HG02970 (cell line): ENCODE measurements at regions not wholly inside any gene's neighbourhood (a gene's known extent, or its start where the extent isn't known, plus 50 kb on each side); places are given as distances from the start of the nearest gene placed in this dataset.

Source experiments
- ATAC-seq: cut with Tn5 transposase; IDR thresholded peaks from one replicate; pipeline ENCODE4 v1.9.1; 2021; ENCODE audit warnings: mild to moderate bottlenecking, moderate library complexity, moderate number of reproducible peaks; ENCODE audit not compliant: unreplicated experiment, low FRiP score

- ATAC-seq, result no peak
Observed at GRCh38 chr5:40306869-40307487, 372.7 kb upstream of the PTGER4 start.

GRCh38 chr5:40292006-40292405, 387.7 kb upstream of the PTGER4 start:
- no peak for ATAC-seq

- no peak for ATAC-seq
Observed at GRCh38 chr5:40291338-40291737, 388.4 kb upstream of the PTGER4 start.

GRCh38 chr5:40288800-40289485, 390.8 kb upstream of the PTGER4 start:
- no peak for ATAC-seq

- no peak for ATAC-seq
Observed at GRCh38 chr5:40284863-40285262, 394.9 kb upstream of the PTGER4 start.

GRCh38 chr5:40278881-40279280, 400.8 kb upstream of the PTGER4 start:
- ATAC-seq, result no peak

- no peak for ATAC-seq
Observed at GRCh38 chr5:40277161-40277906, 402.4 kb upstream of the PTGER4 start.

GRCh38 chr5:40276426-40277102, 403.2 kb upstream of the PTGER4 start:
- ATAC-seq, result no peak

- ATAC-seq, result no peak
Observed at GRCh38 chr5:40274568-40274967, 405.1 kb upstream of the PTGER4 start.

- ATAC-seq, result no peak
Observed at GRCh38 chr5:40273936-40274335, 405.8 kb upstream of the PTGER4 start.

GRCh38 chr5:40271476-40271875, 408.2 kb upstream of the PTGER4 start:
- no peak for ATAC-seq

- ATAC-seq, result no peak
Observed at GRCh38 chr5:40270274-40270845, 409.4 kb upstream of the PTGER4 start.

GRCh38 chr5:40268088-40268487, 411.6 kb upstream of the PTGER4 start:
- no peak for ATAC-seq

GRCh38 chr5:40266952-40267351, 412.8 kb upstream of the PTGER4 start:
- no peak for ATAC-seq

- ATAC-seq, result no peak
Observed at GRCh38 chr5:40261984-40262383, 417.7 kb upstream of the PTGER4 start.

- ATAC-seq, result no peak
Observed at GRCh38 chr5:40260361-40260760, 419.4 kb upstream of the PTGER4 start.

- ATAC-seq, result no peak
Observed at GRCh38 chr5:40258222-40258621, 421.5 kb upstream of the PTGER4 start.

GRCh38 chr5:40240671-40241070, 439.0 kb upstream of the PTGER4 start:
- no peak for ATAC-seq

GRCh38 chr5:40240111-40240510, 439.6 kb upstream of the PTGER4 start:
- no peak for ATAC-seq

- ATAC-seq, result no peak
Observed at GRCh38 chr5:40238066-40238745, 441.5 kb upstream of the PTGER4 start.
